Activated naive CD8-positive, alpha-beta T cell (primary cell): ENCODE measurements at regions not wholly inside any gene's neighbourhood (a gene's known extent, or its start where the extent isn't known, plus 50 kb on each side); places are given as distances from the start of the nearest gene placed in this dataset.

ENCODE experiments used
- H3K27ac Mint-ChIP-seq: one replicate; pipeline ENCODE4 v1.8.0; 2021; ENCODE audit warnings: mixed read lengths
- H3K27me3 Mint-ChIP-seq: one replicate; pipeline ENCODE4 v1.8.0; 2021; ENCODE audit warnings: mixed read lengths
- H3K36me3 Mint-ChIP-seq: one replicate; pipeline ENCODE4 v1.8.0; 2021; ENCODE audit warnings: mixed read lengths
- H3K4me1 Mint-ChIP-seq: one replicate; pipeline ENCODE4 v1.8.0; 2021; ENCODE audit warnings: low read depth, mixed read lengths
- H3K4me3 Mint-ChIP-seq: one replicate; pipeline ENCODE4 v1.8.0; 2021; ENCODE audit warnings: mild to moderate bottlenecking, mixed read lengths
- H3K9me3 Mint-ChIP-seq: one replicate; pipeline ENCODE4 v1.8.0; 2021; ENCODE audit warnings: low read depth, mixed read lengths

GRCh38 chr2:2861666-2862240 is 515.9 kb downstream of the EIPR1 start:
- H3K36me3 Mint-ChIP-seq = no peaks in the 10 kb centered on the region
- no peak overlapping the region for H3K27ac Mint-ChIP-seq
- no peak overlapping the region for H3K4me3 Mint-ChIP-seq
- no peaks in the 10 kb centered on the region for H3K4me1 Mint-ChIP-seq
- H3K9me3 Mint-ChIP-seq = no peaks in the 10 kb centered on the region
- no peaks in the 10 kb centered on the region for H3K27me3 Mint-ChIP-seq

DNA sequence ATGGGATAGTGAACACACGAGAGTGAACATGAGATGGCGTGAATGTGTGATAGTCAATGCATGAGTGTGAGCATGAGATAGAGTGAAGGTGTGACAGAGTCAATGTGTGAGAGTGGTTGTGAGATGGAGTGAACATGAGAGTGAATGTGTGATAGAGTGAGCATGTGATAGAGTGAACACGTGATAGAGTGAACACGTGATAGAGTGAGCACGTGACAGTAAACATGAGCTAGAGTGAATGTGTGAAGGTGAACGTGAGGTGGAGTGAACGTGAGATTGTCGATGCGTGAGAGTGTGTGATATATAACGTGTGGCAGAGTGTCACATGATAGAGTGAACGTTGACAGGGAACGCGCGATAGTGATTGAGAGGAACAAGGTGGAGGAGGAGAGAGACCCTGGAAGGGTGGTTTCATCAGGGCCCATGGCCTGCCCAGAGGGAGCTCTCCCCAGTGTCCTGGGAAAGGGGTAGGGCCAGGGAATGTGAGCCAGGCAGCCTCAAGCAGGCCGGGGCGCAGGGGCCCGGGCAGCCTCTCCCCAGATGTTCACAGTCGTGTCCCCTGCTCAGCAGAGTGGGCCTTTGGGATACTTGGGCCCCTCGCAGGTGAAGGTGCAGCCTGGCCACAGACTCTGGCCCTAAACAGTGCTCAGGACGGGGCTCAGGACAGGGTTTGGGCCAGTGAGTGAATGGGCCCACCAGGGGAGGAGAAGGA is 516.9 kb downstream of the EIPR1 start:
- Mint-ChIP-seq H3K27ac (no peak overlapping the region), H3K27me3 (no peaks in the 10 kb centered on the region), H3K4me1 (no peaks in the 10 kb centered on the region), H3K4me3 (no peak overlapping the region), H3K9me3 (no peaks in the 10 kb centered on the region), H3K36me3 (no peaks in the 10 kb centered on the region)

DNA sequence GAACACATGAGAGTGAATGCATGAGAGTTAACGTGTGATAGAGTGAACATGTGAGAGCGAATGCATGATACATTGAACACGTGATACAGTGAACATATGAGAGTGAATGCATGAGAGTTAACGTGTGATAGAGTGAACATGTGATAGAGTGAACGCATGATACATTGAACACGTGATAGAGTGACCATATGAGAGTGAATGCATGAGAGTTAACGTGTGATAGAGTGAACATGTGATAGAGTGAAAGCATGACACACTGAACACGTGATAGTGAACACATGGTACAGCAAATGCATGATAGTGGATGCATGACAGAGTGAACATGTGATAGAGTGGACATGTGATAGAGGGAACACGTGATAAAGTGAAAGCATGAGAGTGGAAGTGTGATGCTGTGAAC is 517.9 kb downstream of the EIPR1 start:
- peaks cover 2% of the 10 kb centered on the region for H3K27me3 Mint-ChIP-seq
- H3K4me3 Mint-ChIP-seq = no peak overlapping the region
- no peak overlapping the region for H3K27ac Mint-ChIP-seq
- H3K36me3 Mint-ChIP-seq = no peaks in the 10 kb centered on the region
- H3K4me1 Mint-ChIP-seq = no peaks in the 10 kb centered on the region
- no peaks in the 10 kb centered on the region for H3K9me3 Mint-ChIP-seq

GRCh38 chr2:2859164-2859563 is 518.5 kb downstream of the EIPR1 start:
- H3K27me3 Mint-ChIP-seq = peaks cover 2% of the 10 kb centered on the region
- H3K4me3 Mint-ChIP-seq = no peak overlapping the region
- no peak overlapping the region for H3K27ac Mint-ChIP-seq
- no peaks in the 10 kb centered on the region for H3K4me1 Mint-ChIP-seq
- no peaks in the 10 kb centered on the region for H3K9me3 Mint-ChIP-seq
- H3K36me3 Mint-ChIP-seq = no peaks in the 10 kb centered on the region

GRCh38 chr2:2856723-2857415 is 520.7 kb downstream of the EIPR1 start:
- no peaks in the 10 kb centered on the region for H3K4me1 Mint-ChIP-seq
- H3K36me3 Mint-ChIP-seq = no peaks in the 10 kb centered on the region
- no peak overlapping the region for H3K27ac Mint-ChIP-seq

GRCh38 chr2:2855297-2855696 is 522.3 kb downstream of the EIPR1 start:
- Mint-ChIP-seq H3K9me3 (no peaks in the 10 kb centered on the region), H3K36me3 (no peaks in the 10 kb centered on the region), H3K27ac (no peak overlapping the region), H3K27me3 (peaks cover 2% of the 10 kb centered on the region), H3K4me3 (no peak overlapping the region), H3K4me1 (no peaks in the 10 kb centered on the region)

More at GRCh38 chr2:2856723-2857415, 520.7 kb downstream of the EIPR1 start:
- H3K9me3 Mint-ChIP-seq = no peaks in the 10 kb centered on the region
- H3K4me3 Mint-ChIP-seq = no peak overlapping the region
- peaks cover 2% of the 10 kb centered on the region for H3K27me3 Mint-ChIP-seq

DNA sequence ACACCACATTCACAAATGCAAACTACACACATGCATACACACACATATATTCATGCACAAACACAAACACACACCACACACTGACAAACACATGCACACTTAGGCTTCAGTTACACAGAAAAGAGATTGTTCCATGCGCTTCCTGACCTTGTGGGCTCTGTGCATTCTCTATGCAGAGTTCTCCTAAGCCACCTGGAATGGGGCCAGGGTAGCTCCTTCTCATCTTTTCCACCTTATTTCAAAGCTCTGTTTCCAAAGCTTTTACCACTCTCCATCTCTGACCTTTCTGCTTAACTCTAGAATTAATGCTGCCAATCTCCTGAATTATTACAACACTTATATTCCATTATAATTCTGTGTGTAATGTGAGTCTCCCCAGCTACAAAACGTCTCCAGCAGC is 522.3 kb upstream of the MYT1L start:
- Mint-ChIP-seq H3K4me3 (no peak overlapping the region), H3K4me1 (no peaks in the 10 kb centered on the region), H3K36me3 (no peaks in the 10 kb centered on the region), H3K27ac (no peak overlapping the region), H3K9me3 (no peaks in the 10 kb centered on the region), H3K27me3 (peaks cover 2% of the 10 kb centered on the region)

DNA sequence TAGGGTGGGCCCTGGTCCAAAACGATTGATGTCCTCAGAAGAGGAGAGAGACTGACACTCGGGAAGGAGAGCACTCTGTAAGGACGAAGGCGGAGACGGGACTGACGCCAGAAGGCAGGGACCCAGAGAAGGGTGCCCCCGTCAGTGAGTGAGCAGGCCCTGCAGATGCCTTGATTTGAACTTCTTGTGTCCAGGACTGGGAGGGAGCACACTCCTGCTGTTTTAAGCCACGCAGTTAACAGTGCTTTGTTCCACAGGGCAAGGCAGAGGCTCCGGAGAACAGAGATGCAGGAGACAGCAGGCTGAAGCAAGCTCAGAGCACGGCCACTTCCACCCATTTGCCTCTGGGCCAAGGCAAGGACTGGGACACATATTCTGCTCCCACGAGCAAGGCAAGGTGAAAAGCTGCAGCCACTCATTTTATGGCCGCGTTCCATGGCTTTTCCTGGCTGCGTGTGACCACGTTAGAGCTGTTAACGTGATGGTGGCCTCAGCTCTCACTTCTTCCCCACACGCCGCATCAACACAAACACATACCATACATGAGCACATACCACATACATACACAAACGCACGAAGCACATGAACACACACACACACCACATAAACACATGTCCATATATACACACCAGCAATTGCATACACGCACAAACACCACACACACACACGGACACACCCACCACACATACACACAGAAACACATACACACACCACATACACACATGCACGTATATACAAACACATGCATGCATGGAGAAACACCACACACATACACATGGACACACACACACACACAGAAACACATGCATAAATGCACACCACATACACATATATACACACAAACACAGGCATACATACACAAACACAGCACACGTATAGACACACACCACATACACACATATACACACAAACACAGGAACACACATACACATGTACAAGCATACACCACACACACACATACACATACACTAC is 521.0 kb upstream of the MYT1L start:
- peaks cover 2% of the 10 kb centered on the region for H3K27me3 Mint-ChIP-seq
- no peaks in the 10 kb centered on the region for H3K36me3 Mint-ChIP-seq
- no peaks in the 10 kb centered on the region for H3K9me3 Mint-ChIP-seq
- H3K27ac Mint-ChIP-seq = no peak overlapping the region
- no peak overlapping the region for H3K4me3 Mint-ChIP-seq
- no peaks in the 10 kb centered on the region for H3K4me1 Mint-ChIP-seq

- H3K4me3 Mint-ChIP-seq = no peak overlapping the region
- H3K27ac Mint-ChIP-seq = no peak overlapping the region
- peaks cover 2% of the 10 kb centered on the region for H3K27me3 Mint-ChIP-seq
- H3K36me3 Mint-ChIP-seq = no peaks in the 10 kb centered on the region
- no peaks in the 10 kb centered on the region for H3K4me1 Mint-ChIP-seq
- no peaks in the 10 kb centered on the region for H3K9me3 Mint-ChIP-seq
Observed at GRCh38 chr2:2851316-2851715, 520.2 kb upstream of the MYT1L start.

- Mint-ChIP-seq H3K27me3 (peaks cover 2% of the 10 kb centered on the region), H3K36me3 (no peaks in the 10 kb centered on the region), H3K27ac (no peak overlapping the region), H3K9me3 (no peaks in the 10 kb centered on the region), H3K4me1 (no peaks in the 10 kb centered on the region), H3K4me3 (no peak overlapping the region)
Observed at GRCh38 chr2:2850859-2851258, 519.8 kb upstream of the MYT1L start.

GRCh38 chr2:2850218-2850755 is 519.2 kb upstream of the MYT1L start:
- no peak overlapping the region for H3K27ac Mint-ChIP-seq
- H3K4me1 Mint-ChIP-seq = no peaks in the 10 kb centered on the region
- H3K4me3 Mint-ChIP-seq = no peak overlapping the region
- H3K9me3 Mint-ChIP-seq = no peaks in the 10 kb centered on the region
- H3K36me3 Mint-ChIP-seq = no peaks in the 10 kb centered on the region
- H3K27me3 Mint-ChIP-seq = peaks cover 2% of the 10 kb centered on the region

GRCh38 chr2:2849464-2850217 is 518.6 kb upstream of the MYT1L start:
- H3K27me3 Mint-ChIP-seq = no peaks in the 10 kb centered on the region
- no peak overlapping the region for H3K27ac Mint-ChIP-seq
- no peaks in the 10 kb centered on the region for H3K9me3 Mint-ChIP-seq
- H3K4me3 Mint-ChIP-seq = no peak overlapping the region
- H3K4me1 Mint-ChIP-seq = no peaks in the 10 kb centered on the region
- H3K36me3 Mint-ChIP-seq = no peaks in the 10 kb centered on the region

DNA sequence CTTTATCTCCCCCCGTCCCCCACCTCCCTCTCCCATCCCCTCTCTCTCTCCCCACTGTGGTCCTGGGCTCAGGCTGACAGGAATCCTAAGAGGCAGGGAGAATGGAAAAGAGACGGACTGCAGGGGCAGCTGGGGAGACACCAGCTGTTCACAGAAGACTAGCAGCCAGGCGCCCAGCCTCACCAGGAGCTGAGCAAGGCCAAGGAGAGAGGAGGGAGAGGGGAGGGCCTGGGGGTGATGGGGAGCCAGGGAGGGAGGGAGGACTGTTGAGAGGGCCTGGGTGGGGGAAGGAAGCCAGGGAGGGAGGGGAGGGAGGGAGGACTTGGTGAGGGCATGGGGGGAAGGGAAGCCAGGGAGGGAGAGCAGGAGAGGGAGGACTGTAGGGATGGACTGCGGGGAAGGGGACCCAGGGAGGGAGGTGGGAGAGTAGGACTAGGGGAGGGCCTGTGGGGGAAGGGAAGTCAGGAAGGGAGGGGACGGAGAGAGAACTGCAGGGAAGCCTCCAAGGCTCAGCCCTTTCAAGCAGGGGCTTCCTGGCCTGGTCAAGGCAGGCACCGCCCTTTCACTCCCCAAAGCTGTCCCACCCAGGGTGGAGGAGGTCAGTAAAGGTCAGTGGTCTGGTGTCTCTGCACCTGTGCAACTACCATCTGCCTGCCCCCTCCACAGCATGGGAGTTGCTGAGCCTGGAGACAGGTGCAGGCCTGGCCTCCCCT is 517.7 kb upstream of the MYT1L start:
- H3K9me3 Mint-ChIP-seq = no peaks in the 10 kb centered on the region
- H3K4me1 Mint-ChIP-seq = no peaks in the 10 kb centered on the region
- H3K27me3 Mint-ChIP-seq = no peaks in the 10 kb centered on the region
- H3K36me3 Mint-ChIP-seq = no peaks in the 10 kb centered on the region
- H3K4me3 Mint-ChIP-seq = no peak overlapping the region
- H3K27ac Mint-ChIP-seq = no peak overlapping the region
